CD14-positive monocyte (primary cell): ENCODE measurements at regions not wholly inside any gene's neighbourhood (a gene's known extent, or its start where the extent isn't known, plus 50 kb on each side); places are given as distances from the start of the nearest gene placed in this dataset.

ENCODE experiments used
- DNase-seq, 3 donors: peaks; one replicate each; pipeline ENCODE4 v3.0.0-alpha.2; 2011 to 2022
- H2AFZ ChIP-seq: 2 replicates; pipeline ENCODE4 v1.6.0; 2012; ENCODE audit warnings: mild to moderate bottlenecking, low read depth, low read length, inconsistent platforms; ENCODE audit not compliant: insufficient read depth, poor library complexity, severe bottlenecking
- H3K27ac ChIP-seq, 2 donors: 1 replicate in 1 of 2; 2 replicates in 1 of 2; pipeline ENCODE4 v1.5.1; 2012 to 2013; ENCODE audit warnings: low read length in 2 of 2, control low read depth in 1 of 2, inconsistent platforms in 1 of 2, low read depth in 1 of 2, mild to moderate bottlenecking in 1 of 2
- H3K27me3 ChIP-seq, 2 donors: one replicate each; pipeline versions ENCODE4 v1.6.0 to v1.6.1; 2011 to 2013; ENCODE audit warnings: low read length in 2 of 2; ENCODE audit not compliant: control insufficient read depth in 2 of 2, insufficient read depth in 2 of 2
- H3K36me3 ChIP-seq, 2 donors: replicated peaks in 1 of 2; 1 replicate in 1 of 2; 2 replicates in 1 of 2; pipeline versions ENCODE4 v1.5.1 to v1.6.1; 2012 to 2013; ENCODE audit warnings: low read length in 2 of 2, control low read depth in 1 of 2, inconsistent platforms in 1 of 2, mild to moderate bottlenecking in 1 of 2; ENCODE audit not compliant: insufficient read depth in 2 of 2, control insufficient read depth in 1 of 2
- H3K4me1 ChIP-seq, 2 donors: 1 replicate in 1 of 2; 2 replicates in 1 of 2; pipeline versions ENCODE4 v1.5.1 to v1.6.1; 2012 to 2013; ENCODE audit warnings: low read length in 2 of 2, control low read depth in 1 of 2, inconsistent platforms in 1 of 2, mild to moderate bottlenecking in 1 of 2, moderate library complexity in 1 of 2; ENCODE audit not compliant: insufficient read depth in 2 of 2, control insufficient read depth in 1 of 2
- H3K4me2 ChIP-seq: replicated peaks from 2 replicates; pipeline ENCODE3; 2012; ENCODE audit warnings: low read length, moderate library complexity, mild to moderate bottlenecking; ENCODE audit not compliant: poor library complexity, severe bottlenecking; ENCODE audit errors: extremely low read depth
- H3K4me3 ChIP-seq, 3 experiments: fragments of 200-600 bp in 1 of 3; sonication (generic) in 1 of 3; replicated peaks in 1 of 3; 1 replicate in 2 of 3; 2 replicates in 1 of 3; pipeline ENCODE4 v1.5.1; 2011 to 2013; ENCODE audit warnings: low read length in 3 of 3, mild to moderate bottlenecking in 3 of 3, control low read depth in 2 of 3, low read depth in 2 of 3, inconsistent platforms in 1 of 3, moderate library complexity in 1 of 3
- H3K79me2 ChIP-seq: 2 replicates; pipeline ENCODE4 v1.6.0; 2012; ENCODE audit warnings: mild to moderate bottlenecking, control low read depth, inconsistent platforms, low read length, moderate library complexity; ENCODE audit not compliant: insufficient read depth
- H3K9ac ChIP-seq: 2 replicates; pipeline ENCODE4 v1.6.0; 2017; ENCODE audit warnings: low read length, mild to moderate bottlenecking; ENCODE audit not compliant: insufficient read depth, poor library complexity, severe bottlenecking
- H3K9me3 ChIP-seq, 2 donors: replicated peaks in 1 of 2; 1 replicate in 1 of 2; 2 replicates in 1 of 2; pipeline versions ENCODE4 v1.5.1 to v1.6.1; 2012 to 2013; ENCODE audit warnings: low read length in 2 of 2, control low read depth in 1 of 2; ENCODE audit not compliant: control insufficient read depth in 1 of 2, insufficient read depth in 1 of 2
- H4K20me1 ChIP-seq: 2 replicates; pipeline ENCODE4 v1.6.0; 2012; ENCODE audit warnings: mild to moderate bottlenecking, low read length, control low read depth, moderate library complexity; ENCODE audit not compliant: insufficient read depth
- H3K27ac Mint-ChIP-seq, 7 donors: one replicate each; pipeline ENCODE4 v1.8.0; 2020; ENCODE audit warnings: mild to moderate bottlenecking in 7 of 7, mixed read lengths in 7 of 7, moderate library complexity in 6 of 7, inconsistent platforms in 2 of 7
- H3K27me3 Mint-ChIP-seq, 3 donors: one replicate each; pipeline ENCODE4 v1.8.0; 2021 to 2022; ENCODE audit warnings: low read depth in 3 of 3, mild to moderate bottlenecking in 3 of 3, mixed read lengths in 3 of 3, moderate library complexity in 3 of 3, inconsistent platforms in 1 of 3
- H3K36me3 Mint-ChIP-seq, 2 donors: one replicate each; pipeline ENCODE4 v1.8.0; 2020; ENCODE audit warnings: mixed read lengths in 2 of 2, inconsistent platforms in 1 of 2, mild to moderate bottlenecking in 1 of 2
- H3K4me1 Mint-ChIP-seq: one replicate; pipeline ENCODE4 v1.8.0; 2020; ENCODE audit warnings: mild to moderate bottlenecking, mixed read lengths
- H3K4me3 Mint-ChIP-seq, 2 donors: one replicate each; pipeline ENCODE4 v1.8.0; 2020; ENCODE audit warnings: mild to moderate bottlenecking in 2 of 2, mixed read lengths in 2 of 2, moderate library complexity in 1 of 2
- H3K9me3 Mint-ChIP-seq, 7 donors: one replicate each; pipeline ENCODE4 v1.8.0; 2020 to 2022; ENCODE audit warnings: mixed read lengths in 7 of 7, mild to moderate bottlenecking in 6 of 7, moderate library complexity in 6 of 7, inconsistent platforms in 2 of 7
- CTCF ChIP-seq: fragments of 200-600 bp; IDR thresholded peaks from one replicate; pipeline ENCODE4 v1.8.0; 2022; ENCODE audit warnings: antibody characterized with exemption, mild to moderate bottlenecking
- WGBS: methylation state at CpG from one replicate; pipeline ENCODE4 v1.1.5; 2013; ENCODE audit warnings: missing lambda C conversion rate; ENCODE audit not compliant: insufficient coverage; 5-methylcytosine and 5-hydroxymethylcytosine counted together
- intact Hi-C, 2 donors: fragments of 100-400 bp; cut with micrococcal nuclease; formaldehyde crosslinking; loops; one replicate each; pipeline versions ENCODE4 v1.15.0 to v1.15.1; 2023

DNA sequence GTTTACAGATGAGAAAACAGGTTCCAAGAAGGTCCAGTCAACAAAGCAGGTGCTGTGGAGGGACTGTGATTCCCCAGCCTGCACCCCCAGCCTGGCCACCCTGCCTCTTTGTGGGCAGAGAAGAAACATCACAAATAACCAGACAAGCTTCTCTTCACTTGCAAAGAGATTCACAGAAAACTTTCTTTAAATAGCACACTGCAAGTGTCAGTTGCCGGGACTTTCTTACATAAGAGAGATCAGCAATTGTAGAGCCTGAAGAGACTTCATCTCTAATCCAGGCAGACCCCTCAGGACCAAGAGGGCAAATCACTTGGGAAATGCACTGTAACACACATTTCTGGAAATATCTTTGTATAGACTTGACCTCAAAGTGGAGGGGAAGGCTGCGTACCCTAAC lies 207.9 kb upstream of the CHRNA7 start:
- DNase-seq = no peak

GRCh38 chr15:31824024-31824423 lies 206.3 kb upstream of the CHRNA7 start:
- intact Hi-C loops = no loop called here
- Histone ChIP-seq H3K4me1 (no peaks in the 10 kb centered on the region), H3K27me3 (no peaks in the 10 kb centered on the region), H2AFZ (no peak overlapping the region), H3K79me2 (no peaks in the 10 kb centered on the region), H3K36me3 (no peaks in the 10 kb centered on the region), H3K27ac (no peak overlapping the region), H4K20me1 (no peaks in the 10 kb centered on the region), H3K9me3 (no peaks in the 10 kb centered on the region), H3K4me3 (no peak overlapping the region), H3K9ac (no peak overlapping the region), H3K4me2 (no peak overlapping the region)
- Mint-ChIP-seq H3K27me3 (peaks cover 1 to 6% (median 2%) of the 10 kb centered on the region in 3 donors), H3K4me1 (no peaks in the 10 kb centered on the region), H3K9me3 (peaks cover 0 to 11% (median 3%) of the 10 kb centered on the region in 7 donors), H3K36me3 (no peaks in the 10 kb centered on the region), H3K27ac (no peak overlapping the region), H3K4me3 (no peak overlapping the region)
- 65% methylated on average over 2 of the region's 5 CpGs for WGBS
- DNase-seq = no peak
- no peak for TF ChIP-seq CTCF

More for the DNA sequence above, 207.9 kb upstream of the CHRNA7 start:
- H3K9me3 Mint-ChIP-seq = peaks cover 0 to 9% (median 2%) of the 10 kb centered on the region in 7 donors
- H3K4me3 Mint-ChIP-seq = no peak overlapping the region
- H3K4me3 ChIP-seq = no peak overlapping the region
- no peaks in the 10 kb centered on the region for H3K4me1 ChIP-seq
- no peak for TF ChIP-seq CTCF
- no peaks in the 10 kb centered on the region for H3K36me3 ChIP-seq
- no peaks in the 10 kb centered on the region for H3K36me3 Mint-ChIP-seq
- H3K79me2 ChIP-seq = no peaks in the 10 kb centered on the region
- H3K4me1 Mint-ChIP-seq = no peaks in the 10 kb centered on the region
- H4K20me1 ChIP-seq = no peaks in the 10 kb centered on the region
- no peak overlapping the region for H2AFZ ChIP-seq
- H3K27ac Mint-ChIP-seq = no peak overlapping the region
- H3K27ac ChIP-seq = no peak overlapping the region
- 100% methylated on average over 1 of the region's 2 CpGs for WGBS
- H3K27me3 ChIP-seq = no peaks in the 10 kb centered on the region
- no peak overlapping the region for H3K9ac ChIP-seq
- H3K9me3 ChIP-seq = no peaks in the 10 kb centered on the region
- no peak overlapping the region for H3K4me2 ChIP-seq
- peaks cover 1 to 4% (median 2%) of the 10 kb centered on the region in 3 donors for H3K27me3 Mint-ChIP-seq
- intact Hi-C loops = no loop called here
